ENCODE measurements at regions not wholly inside any gene's neighbourhood (a gene's known extent, or its start where the extent isn't known, plus 50 kb on each side); places are given as distances from the start of the nearest gene placed in this dataset.

DNA sequence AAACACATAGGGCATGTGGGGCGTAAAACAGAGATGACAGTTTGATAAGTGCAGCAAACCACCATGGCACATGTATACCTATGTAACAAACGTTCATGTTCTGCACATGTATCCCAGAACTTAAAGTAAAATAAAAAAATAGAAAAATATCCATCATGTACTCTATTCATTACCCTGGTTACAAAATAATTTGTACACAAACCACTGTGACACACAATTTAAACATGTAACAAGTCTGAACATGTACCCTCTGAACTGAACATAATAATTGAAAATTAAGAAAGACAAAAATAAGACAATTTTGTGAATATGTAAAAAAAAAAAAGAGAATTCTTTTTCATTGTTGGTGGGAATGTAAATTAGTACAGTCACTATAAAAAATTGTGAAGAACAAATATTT is 379.2 kb downstream of the KDM5D start:
- TF ChIP-seq CTCF (IDR thresholded peaks at IDR 0.05 in 4 of 5, conservative IDR thresholded peaks at IDR 0.05 in 1 of 5) (no peak), POLR2A (IDR thresholded peaks at IDR 0.05) (no peak)

Data from gastrocnemius medialis (tissue), 4 donors.